GM12891 (cell line): ENCODE measurements at regions not wholly inside any gene's neighbourhood (a gene's known extent, or its start where the extent isn't known, plus 50 kb on each side); places are given as distances from the start of the nearest gene placed in this dataset.
A peak's percentile ranks its signal among the peaks of the same experiment; 100 is the strongest.
"Not testable (repeated sequence)": the region's sequence is repeated elsewhere in the genome, so short reads cannot be mapped to it uniquely, and the experiment has no call there.

Experiments used
- DNase-seq: peaks from one replicate; pipeline ENCODE4 v3.0.0; 2011; ENCODE audit warnings: low spot score; ENCODE audit not compliant: insufficient read length
- FAIRE-seq: peaks from 2 replicates; lab custom pipeline; 2011; peaks lifted over from hg19 to GRCh38; lab: Jason Lieb, UNC
- PAX5 ChIP-seq: IDR thresholded peaks from 2 replicates; pipeline ENCODE4 v1.6.1; 2011; ENCODE audit warnings: low read length, moderate library complexity, mild to moderate bottlenecking; ENCODE audit not compliant: insufficient read depth, severe bottlenecking
- POLR2A ChIP-seq: IDR thresholded peaks from 2 replicates; pipeline ENCODE4 v1.6.1; 2011; ENCODE audit warnings: low read depth, low read length, control low read depth
- POLR2AphosphoS5 ChIP-seq: IDR thresholded peaks from 2 replicates; pipeline ENCODE4 v1.6.1; 2011; ENCODE audit warnings: low read depth, low read length, control low read depth
- POU2F2 ChIP-seq: IDR thresholded peaks from 2 replicates; pipeline ENCODE4 v1.6.1; 2011; ENCODE audit warnings: low read depth, mild to moderate bottlenecking, control low read depth, low read length, moderate library complexity
- SPI1 ChIP-seq: IDR thresholded peaks from 2 replicates; pipeline ENCODE4 v1.6.1; 2011; ENCODE audit warnings: low read depth, low read length, control low read depth
- TAF1 ChIP-seq: IDR thresholded peaks from 2 replicates; pipeline ENCODE4 v1.6.1; 2011; ENCODE audit warnings: low read depth, low read length, control low read depth

GRCh38 chrX:73979551-73980131 is 127.1 kb upstream of the XIST start:
- DNase-seq: no peak
- no peak for TF ChIP-seq PAX5
- TF ChIP-seq TAF1: no peak
- TF ChIP-seq SPI1: no peak
- TF ChIP-seq POU2F2: no peak
- no peak for TF ChIP-seq POLR2AphosphoS5
- TF ChIP-seq POLR2A: no peak
- no peak for FAIRE-seq

- TF ChIP-seq TAF1: no peak
- TF ChIP-seq POU2F2: no peak
- TF ChIP-seq PAX5: no peak
These were observed 125.1 kb upstream of the XIST start for GRCh38 chrX:73977542-73978169.

GRCh38 chrX:73967461-73967860 is 114.9 kb upstream of the XIST start:
- peak; percentile 69 for FAIRE-seq

More at GRCh38 chrX:73977542-73978169, 125.1 kb upstream of the XIST start:
- DNase-seq (no peak), FAIRE-seq (no peak)

GRCh38 chrX:73965833-73966232 is 113.3 kb upstream of the XIST start:
- TF ChIP-seq POLR2AphosphoS5 (no peak), POLR2A (no peak), SPI1 (no peak), TAF1 (no peak), POU2F2 (no peak)
- DNase-seq (no peak), FAIRE-seq (no peak)

More at GRCh38 chrX:73967461-73967860, 114.9 kb upstream of the XIST start:
- DNase-seq: not testable (repeated sequence)

GRCh38 chrX:73964579-73964978 is 112.1 kb upstream of the XIST start:
- no peak for DNase-seq
- FAIRE-seq: no peak
- TF ChIP-seq TAF1: no peak
- no peak for TF ChIP-seq POLR2A
- TF ChIP-seq SPI1: no peak
- TF ChIP-seq PAX5: no peak
- TF ChIP-seq POLR2AphosphoS5: no peak
- TF ChIP-seq POU2F2: no peak

GRCh38 chrX:73963682-73964081 is 111.2 kb upstream of the XIST start:
- no peak for DNase-seq
- no peak for FAIRE-seq
- TF ChIP-seq TAF1 (no peak), POLR2AphosphoS5 (no peak), PAX5 (no peak)

GRCh38 chrX:73962948-73963347 is 110.4 kb upstream of the XIST start:
- TF ChIP-seq POLR2A: no peak
- no peak for TF ChIP-seq PAX5
- no peak for TF ChIP-seq TAF1
- no peak for TF ChIP-seq POLR2AphosphoS5
- FAIRE-seq (no peak), DNase-seq (no peak)

- FAIRE-seq, DNase-seq: not testable (repeated sequence)
These were observed 109.4 kb upstream of the XIST start for GRCh38 chrX:73961867-73962266.

GRCh38 chrX:73944563-73944908 is 92.0 kb upstream of the XIST start:
- FAIRE-seq (no peak), DNase-seq (no peak)
- TF ChIP-seq POLR2A: no peak
- TF ChIP-seq PAX5: no peak
- TF ChIP-seq SPI1: no peak
- TF ChIP-seq TAF1: no peak
- TF ChIP-seq POLR2AphosphoS5: no peak
- no peak for TF ChIP-seq POU2F2

- DNase-seq (peak; percentile 58), FAIRE-seq (peak; percentile 100)
- peak; percentile 82 for TF ChIP-seq POLR2AphosphoS5
- peak; percentile 78 for TF ChIP-seq SPI1
- peak; percentile 22 for TF ChIP-seq PAX5
- peak; percentile 77; the same call in 1 of the 2 replicates for TF ChIP-seq POU2F2
- TF ChIP-seq POLR2A: peak; percentile 89
- peak; percentile 90 for TF ChIP-seq TAF1
These were observed 91.4 kb upstream of the XIST start for GRCh38 chrX:73943693-73944562.
